ENCODE measurements at regions not wholly inside any gene's neighbourhood (a gene's known extent, or its start where the extent isn't known, plus 50 kb on each side); places are given as distances from the start of the nearest gene placed in this dataset.

DNA sequence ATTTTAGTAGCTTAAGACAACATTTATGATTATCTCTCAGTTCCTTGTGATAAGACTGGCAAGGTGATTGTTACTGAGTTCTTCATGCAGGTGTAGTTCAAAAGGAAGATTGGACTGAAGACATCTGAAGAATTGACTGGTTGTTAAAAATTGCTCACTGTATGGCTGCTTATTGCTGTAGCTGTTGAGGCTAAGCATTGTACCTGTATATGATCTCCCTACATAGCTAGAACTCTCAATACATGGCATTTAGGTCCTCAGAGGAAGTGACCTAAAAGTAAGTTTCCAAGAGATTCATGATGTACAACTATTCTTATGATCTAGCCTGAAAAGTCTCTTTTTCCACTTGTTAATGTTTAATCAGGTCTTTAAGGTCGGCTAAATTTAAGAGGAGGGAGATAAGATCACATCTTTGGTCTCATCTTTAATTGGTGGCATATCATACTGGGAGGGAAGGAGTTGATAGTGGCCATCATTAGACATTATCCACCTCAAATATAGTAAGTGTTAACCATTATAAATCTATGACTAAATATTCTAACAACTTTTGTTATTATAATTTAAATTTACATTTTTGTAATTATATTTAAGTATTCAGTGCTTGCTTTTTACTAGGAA lies 401.2 kb upstream of the EPHA7 start:
- no peaks in the 10 kb centered on the region for H3K4me1 ChIP-seq
- 55 to 69% (median 63%) methylated on average over 1 of the region's 1 CpG for WGBS, 5 donors
- TF ChIP-seq POLR2A (IDR thresholded peaks at IDR 0.05) (no peak), POLR2AphosphoS5 (IDR thresholded peaks at IDR 0.05) (no peak)
- TF ChIP-seq, protein P1, sequence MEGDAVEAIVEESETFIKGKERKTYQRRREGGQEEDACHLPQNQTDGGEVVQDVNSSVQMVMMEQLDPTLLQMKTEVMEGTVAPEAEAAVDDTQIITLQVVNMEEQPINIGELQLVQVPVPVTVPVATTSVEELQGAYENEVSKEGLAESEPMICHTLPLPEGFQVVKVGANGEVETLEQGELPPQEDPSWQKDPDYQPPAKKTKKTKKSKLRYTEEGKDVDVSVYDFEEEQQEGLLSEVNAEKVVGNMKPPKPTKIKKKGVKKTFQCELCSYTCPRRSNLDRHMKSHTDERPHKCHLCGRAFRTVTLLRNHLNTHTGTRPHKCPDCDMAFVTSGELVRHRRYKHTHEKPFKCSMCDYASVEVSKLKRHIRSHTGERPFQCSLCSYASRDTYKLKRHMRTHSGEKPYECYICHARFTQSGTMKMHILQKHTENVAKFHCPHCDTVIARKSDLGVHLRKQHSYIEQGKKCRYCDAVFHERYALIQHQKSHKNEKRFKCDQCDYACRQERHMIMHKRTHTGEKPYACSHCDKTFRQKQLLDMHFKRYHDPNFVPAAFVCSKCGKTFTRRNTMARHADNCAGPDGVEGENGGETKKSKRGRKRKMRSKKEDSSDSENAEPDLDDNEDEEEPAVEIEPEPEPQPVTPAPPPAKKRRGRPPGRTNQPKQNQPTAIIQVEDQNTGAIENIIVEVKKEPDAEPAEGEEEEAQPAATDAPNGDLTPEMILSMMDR (IDR thresholded peaks at IDR 0.05 in 8 of 11, conservative IDR thresholded peaks at IDR 0.05 in 3 of 11): no peak
- H3K27me3 ChIP-seq (replicated peaks in 1 of 7): no peaks in the 10 kb centered on the region
- H3K9me3 ChIP-seq: peaks cover 0 to 12% (median 0%) of the 10 kb centered on the region in 8 donors
- DNase-seq: no peak
- H3K27ac ChIP-seq: no peak overlapping the region
- intact Hi-C loops (cut with DNase I; ENCODE audit: low total_unique reads): no loop called here
- H3K4me3 ChIP-seq: no peak overlapping the region
- H3K36me3 ChIP-seq: no peaks in the 10 kb centered on the region

DNA sequence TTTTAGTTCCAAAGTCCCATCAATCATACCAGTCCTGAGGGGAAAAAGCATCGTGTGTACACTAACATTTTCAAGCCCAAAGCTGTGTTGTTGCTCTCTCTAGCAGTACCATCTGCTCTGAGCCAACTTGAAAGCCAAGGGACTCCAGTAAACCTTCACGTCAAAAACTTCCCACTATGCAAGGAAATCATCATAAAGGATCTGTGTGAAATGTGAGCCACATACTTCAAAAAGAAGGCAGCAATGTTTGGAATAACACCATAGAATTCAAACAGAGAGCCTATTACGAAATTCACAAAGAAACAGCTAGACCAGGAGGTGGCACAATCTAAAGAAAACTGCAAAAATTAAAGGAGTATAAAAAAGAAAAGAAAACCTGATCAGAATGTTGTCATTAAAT lies 399.8 kb upstream of the EPHA7 start:
- 6 to 18% (median 17%) methylated on average over 3 of the region's 3 CpGs for WGBS, 5 donors
- TF ChIP-seq POLR2AphosphoS5 (IDR thresholded peaks at IDR 0.05) (no peak), POLR2A (IDR thresholded peaks at IDR 0.05) (no peak)
- TF ChIP-seq, protein P1 (IDR thresholded peaks at IDR 0.05 in 8 of 11, conservative IDR thresholded peaks at IDR 0.05 in 3 of 11): no peak
- Histone ChIP-seq H3K27me3 (replicated peaks in 1 of 7) (no peaks in the 10 kb centered on the region), H3K4me1 (no peaks in the 10 kb centered on the region), H3K36me3 (no peaks in the 10 kb centered on the region), H3K4me3 (no peak overlapping the region), H3K27ac (no peak overlapping the region), H3K9me3 (peaks cover 0 to 13% (median 0%) of the 10 kb centered on the region in 8 donors)
- intact Hi-C loops (cut with DNase I; ENCODE audit: low total_unique reads): no loop called here
- DNase-seq: no peak

DNA sequence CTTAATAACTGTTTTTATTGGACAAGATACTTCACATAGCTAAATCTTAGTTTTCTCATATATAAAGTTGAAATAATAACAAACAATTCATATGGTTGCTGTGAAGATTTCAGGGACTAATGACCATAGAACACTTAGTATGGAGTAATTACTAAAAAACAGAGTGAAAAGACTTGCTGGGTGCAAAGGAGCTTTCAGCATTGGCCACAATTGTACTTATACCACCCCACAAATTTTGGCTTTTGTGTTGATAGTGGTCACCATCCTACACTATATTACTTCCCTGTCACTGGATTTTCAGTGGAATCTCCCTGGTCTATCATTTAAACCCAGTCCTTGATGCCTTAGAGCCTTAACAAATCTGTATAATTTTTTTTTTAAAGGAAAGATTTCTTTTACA lies 398.6 kb upstream of the EPHA7 start:
- Histone ChIP-seq H3K27ac (no peak overlapping the region), H3K4me1 (no peaks in the 10 kb centered on the region), H3K4me3 (no peak overlapping the region), H3K9me3 (peaks cover 0 to 17% (median 0%) of the 10 kb centered on the region in 8 donors), H3K27me3 (replicated peaks in 1 of 7) (no peaks in the 10 kb centered on the region), H3K36me3 (no peaks in the 10 kb centered on the region)
- no peak for TF ChIP-seq POLR2A (IDR thresholded peaks at IDR 0.05)
- no peak for TF ChIP-seq POLR2AphosphoS5 (IDR thresholded peaks at IDR 0.05)
- TF ChIP-seq, protein P1 (IDR thresholded peaks at IDR 0.05 in 8 of 11, conservative IDR thresholded peaks at IDR 0.05 in 3 of 11): no peak
- intact Hi-C loops (cut with DNase I; ENCODE audit: low total_unique reads): no loop called here
- no peak for DNase-seq

DNA sequence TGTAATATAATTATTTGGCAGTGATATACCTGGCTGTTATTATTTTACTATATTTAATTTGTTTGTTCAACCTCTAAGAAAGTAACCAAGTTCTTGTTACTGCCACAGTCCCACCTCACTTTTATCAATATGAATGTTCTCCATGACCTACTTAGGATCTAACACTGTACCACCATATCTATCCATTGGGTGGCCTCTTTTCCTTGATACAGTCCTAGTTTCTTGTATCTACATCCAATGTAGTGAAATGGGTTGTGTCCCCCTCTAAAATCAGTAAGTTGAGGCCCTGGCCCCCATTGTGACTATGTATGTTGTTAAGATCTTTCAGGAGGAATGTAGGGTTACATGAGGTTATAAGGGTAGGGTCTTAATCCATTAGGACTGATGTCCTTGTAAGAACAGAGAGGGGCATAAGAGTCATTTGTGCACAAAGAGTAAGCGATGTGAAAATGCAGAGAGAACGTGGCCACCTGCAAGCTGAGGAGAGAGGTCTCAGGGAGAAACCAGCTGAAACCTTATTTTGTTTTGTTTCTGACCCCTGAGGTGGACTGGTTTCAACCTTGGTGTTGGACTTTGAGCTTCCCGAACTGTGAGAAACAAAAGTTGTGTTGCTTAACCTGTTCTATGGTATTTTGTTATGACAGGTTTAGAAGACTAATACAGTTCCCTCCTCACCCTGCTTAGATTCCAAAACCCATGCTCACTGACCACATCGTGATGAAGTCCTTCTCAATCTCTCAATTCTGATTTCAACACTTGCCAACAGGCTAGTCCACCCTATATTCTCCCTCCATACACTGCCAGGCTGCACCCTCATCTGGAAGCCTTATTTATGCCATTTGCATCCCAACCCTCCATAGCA lies 387.3 kb upstream of the EPHA7 start:
- no peaks in the 10 kb centered on the region for H3K27me3 ChIP-seq (replicated peaks in 1 of 7)
- WGBS, 5 donors: 74 to 86% (median 82%) methylated on average over 4 of the region's 4 CpGs
- H3K36me3 ChIP-seq: no peaks in the 10 kb centered on the region
- H3K27ac ChIP-seq: no peak overlapping the region
- no peaks in the 10 kb centered on the region for H3K4me1 ChIP-seq
- intact Hi-C loops (cut with DNase I; ENCODE audit: low total_unique reads): no loop called here
- no peak overlapping the region for H3K4me3 ChIP-seq
- DNase-seq: no peak
- peaks cover 0 to 26% (median 13%) of the 10 kb centered on the region in 8 donors for H3K9me3 ChIP-seq
- TF ChIP-seq POLR2AphosphoS5 (IDR thresholded peaks at IDR 0.05) (no peak), POLR2A (IDR thresholded peaks at IDR 0.05) (no peak)
- TF ChIP-seq, protein P1 (IDR thresholded peaks at IDR 0.05 in 8 of 11, conservative IDR thresholded peaks at IDR 0.05 in 3 of 11): no peak
